ENCODE measurements at regions not wholly inside any gene's neighbourhood (a gene's known extent, or its start where the extent isn't known, plus 50 kb on each side); places are given as distances from the start of the nearest gene placed in this dataset.

DNA sequence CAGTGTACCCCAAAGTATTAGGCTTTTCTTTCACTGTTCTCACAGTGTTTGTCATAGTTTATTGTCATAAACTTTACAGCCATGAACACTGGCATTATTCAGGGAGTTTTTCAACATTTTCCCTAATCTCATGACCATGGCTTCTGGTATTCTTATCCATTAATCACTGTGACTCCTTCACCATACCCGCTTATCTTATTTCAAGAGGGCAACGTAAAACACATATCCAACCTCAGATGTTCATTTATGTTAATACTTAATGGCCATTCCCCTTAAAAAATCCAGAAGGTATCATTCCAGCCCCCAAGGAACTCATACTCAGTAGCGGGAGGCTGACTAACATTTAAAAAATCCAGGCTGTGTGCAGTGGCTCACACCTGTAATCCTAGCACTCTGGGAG, 78.5 kb upstream of the RGS4 start:
- H2BK15ac ChIP-seq (ENCODE audit: low read length): no peak overlapping the region
- CTCF ChIA-PET (ENCODE audit: partially characterized antibody): interaction anchor here (1.1 to 2.5 kb wide), 4 partner anchors 9 to 112 kb away, joined by 3 to 12 read pairs (median 6); partner anchors contain the start of gene RGS4
- TF ChIP-seq RNF2 (IDR thresholded peaks at IDR 0.05; ENCODE audit: borderline replicate concordance, low read depth, low read length, missing control alignments, poor library complexity, severe bottlenecking): no peak
- TF ChIP-seq BRCA1 (IDR thresholded peaks at IDR 0.05; ENCODE audit: low read depth, low read length): no peak
- TF ChIP-seq CBX8 (IDR thresholded peaks at IDR 0.05; ENCODE audit: borderline replicate concordance, low read depth, low read length): no peak
- TF ChIP-seq MAFK (IDR thresholded peaks at IDR 0.05; ENCODE audit: low read depth, low read length): no peak
- no peak for TF ChIP-seq SIRT6 (IDR thresholded peaks at IDR 0.05; ENCODE audit: low read length)
- TF ChIP-seq PHF8 (conservative IDR thresholded peaks at IDR 0.05; ENCODE audit: low read depth, low read length): no peak
- no peak for TF ChIP-seq POLR2A (IDR thresholded peaks at IDR 0.05; ENCODE audit: control extremely low read depth in 1 of 2, low read depth in 2 of 2, low read length in 2 of 2)
- TF ChIP-seq, protein P1, sequence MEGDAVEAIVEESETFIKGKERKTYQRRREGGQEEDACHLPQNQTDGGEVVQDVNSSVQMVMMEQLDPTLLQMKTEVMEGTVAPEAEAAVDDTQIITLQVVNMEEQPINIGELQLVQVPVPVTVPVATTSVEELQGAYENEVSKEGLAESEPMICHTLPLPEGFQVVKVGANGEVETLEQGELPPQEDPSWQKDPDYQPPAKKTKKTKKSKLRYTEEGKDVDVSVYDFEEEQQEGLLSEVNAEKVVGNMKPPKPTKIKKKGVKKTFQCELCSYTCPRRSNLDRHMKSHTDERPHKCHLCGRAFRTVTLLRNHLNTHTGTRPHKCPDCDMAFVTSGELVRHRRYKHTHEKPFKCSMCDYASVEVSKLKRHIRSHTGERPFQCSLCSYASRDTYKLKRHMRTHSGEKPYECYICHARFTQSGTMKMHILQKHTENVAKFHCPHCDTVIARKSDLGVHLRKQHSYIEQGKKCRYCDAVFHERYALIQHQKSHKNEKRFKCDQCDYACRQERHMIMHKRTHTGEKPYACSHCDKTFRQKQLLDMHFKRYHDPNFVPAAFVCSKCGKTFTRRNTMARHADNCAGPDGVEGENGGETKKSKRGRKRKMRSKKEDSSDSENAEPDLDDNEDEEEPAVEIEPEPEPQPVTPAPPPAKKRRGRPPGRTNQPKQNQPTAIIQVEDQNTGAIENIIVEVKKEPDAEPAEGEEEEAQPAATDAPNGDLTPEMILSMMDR (IDR thresholded peaks at IDR 0.05; ENCODE audit: control extremely low read depth in 1 of 3, insufficient read depth in 1 of 3, low read depth in 1 of 3, low read length in 3 of 3): no peak
- no peak for TF ChIP-seq POU5F1 (IDR thresholded peaks at IDR 0.05; ENCODE audit: low read depth, low read length)
- TF ChIP-seq TAF7 (optimal IDR thresholded peaks at IDR 0.05; ENCODE audit: borderline replicate concordance, low read depth, low read length): no peak
- no peak for TF ChIP-seq RXRA (IDR thresholded peaks at IDR 0.05; ENCODE audit: insufficient read depth, low read depth, low read length)
- TF ChIP-seq JUN (IDR thresholded peaks at IDR 0.05; ENCODE audit: low read depth, low read length): no peak

More for the DNA sequence above, 78.5 kb upstream of the RGS4 start:
- Histone ChIP-seq H4K20me1 (replicated peaks in 1 of 2; ENCODE audit: control insufficient read depth in 1 of 2, insufficient read depth in 2 of 2, low read length in 2 of 2) (no peaks in the 10 kb centered on the region), H4K8ac (ENCODE audit: extremely low read depth, insufficient read depth, low read length) (no peak overlapping the region), H3K27me3 (replicated peaks in 1 of 4; ENCODE audit: control insufficient read depth in 3 of 4, extremely low read depth in 1 of 4, insufficient read depth in 3 of 4, low read length in 3 of 4) (no peaks in the 10 kb centered on the region), H3K79me1 (ENCODE audit: low read depth, low read length) (no peaks in the 10 kb centered on the region), H2BK12ac (ENCODE audit: low read depth, low read length) (no peak overlapping the region), H2BK5ac (ENCODE audit: low read depth, low read length) (no peak overlapping the region), H4K91ac (replicated peaks; ENCODE audit: insufficient read length, low read length) (no peak overlapping the region), H2AK5ac (ENCODE audit: low read depth, low read length) (no peak overlapping the region), H3K56ac (replicated peaks; ENCODE audit: insufficient read length, low read depth, low read length) (no peak overlapping the region), H3K4me1 (replicated peaks in 1 of 4; ENCODE audit: control insufficient read depth in 3 of 4, insufficient read depth in 4 of 4, low read length in 3 of 4) (0 out of 7 replicates have a peak, but pooled peaks cover 0 to under 1% (median 0%) of the 10 kb centered on the region in 4 experiments), H3K14ac (ENCODE audit: insufficient read length) (no peak overlapping the region), H3K79me2 (ENCODE audit: control insufficient read depth in 1 of 2, insufficient read depth in 2 of 2, low read length in 2 of 2) (no peaks in the 10 kb centered on the region), H3K23me2 (ENCODE audit: low read depth, low read length) (no peaks in the 10 kb centered on the region), H3K4me3 (ENCODE audit: extremely low read depth in 1 of 4, insufficient read depth in 2 of 4, low read depth in 3 of 4, low read length in 4 of 4) (no peak overlapping the region), H2BK20ac (ENCODE audit: low read length) (no peak overlapping the region), H3K18ac (ENCODE audit: extremely low read depth, low read length) (no peak overlapping the region), H2BK120ac (replicated peaks; ENCODE audit: low read depth, low read length) (no peak overlapping the region), H3K9ac (replicated peaks in 1 of 4; ENCODE audit: extremely low read depth in 1 of 4, low read depth in 3 of 4, low read length in 3 of 4) (no peak overlapping the region), H2AFZ (ENCODE audit: low read length) (no peak overlapping the region), H4K5ac (ENCODE audit: insufficient read length, low read depth, low read length) (no peak overlapping the region), H3K9me3 (ENCODE audit: insufficient read depth in 2 of 2, low read depth in 1 of 2, low read length in 1 of 2) (no peaks in the 10 kb centered on the region), H3K4ac (replicated peaks; ENCODE audit: insufficient read length, low read depth, low read length) (no peak overlapping the region), H3K36me3 (ENCODE audit: control insufficient read depth in 2 of 4, insufficient read depth in 4 of 4, low read length in 3 of 4) (no peaks in the 10 kb centered on the region), H3K4me2 (ENCODE audit: insufficient read depth in 1 of 2, low read depth in 2 of 2, low read length in 2 of 2) (no peak overlapping the region), H3K23ac (ENCODE audit: insufficient read length) (no peak overlapping the region), H3K27ac (ENCODE audit: low read depth, low read length) (no peak overlapping the region)
- POLR2A ChIA-PET (ENCODE audit: partially characterized antibody): no interaction called here
- no peak for DNase-seq (ENCODE audit: low read depth in 1 of 2, low spot score in 2 of 2)
- WGBS, 2 experiments (ENCODE audit: extremely low coverage in 1 of 2, insufficient coverage in 1 of 2, insufficient read length in 1 of 2, insufficient replicate concordance in 2 of 2, low coverage in 1 of 2, low lambda C conversion rate in 2 of 2, missing lambda C conversion rate in 1 of 2): 91% methylated on average over 3 of the region's 3 CpGs; no CpG with 5 or more reads in 1 of the 2 experiments
- no peak for FAIRE-seq
